ENCODE measurements at regions not wholly inside any gene's neighbourhood (a gene's known extent, or its start where the extent isn't known, plus 50 kb on each side); places are given as distances from the start of the nearest gene placed in this dataset.

- Histone ChIP-seq H3K27ac (ENCODE audit: insufficient read depth, low read length) (no peak overlapping the region), H3K23ac (ENCODE audit: low read depth, low read length) (no peak overlapping the region), H4K8ac (ENCODE audit: low read depth in 2 of 2, low read length in 2 of 2) (no peak overlapping the region), H4K5ac (ENCODE audit: low read depth, low read length) (no peak overlapping the region), H3K4me3 (ENCODE audit: insufficient read depth, low read depth, low read length) (no peak overlapping the region), H3K56ac (ENCODE audit: extremely low read depth, insufficient read depth, low read length) (no peak overlapping the region), H3K9me3 (ENCODE audit: control insufficient read depth, insufficient read depth, low read length) (no peaks in the 10 kb centered on the region), H3K79me1 (ENCODE audit: low read depth in 1 of 2, low read length in 2 of 2) (no peaks in the 10 kb centered on the region), H2AFZ (replicated peaks; ENCODE audit: low read length, poor library complexity) (no peak overlapping the region), H3K4ac (ENCODE audit: low read depth, low read length) (no peak overlapping the region), H3K36me3 (ENCODE audit: control insufficient read depth, insufficient read depth, low read length) (no peaks in the 10 kb centered on the region), H3K14ac (replicated peaks; ENCODE audit: low read depth, low read length) (no peak overlapping the region), H3K18ac (ENCODE audit: low read depth, low read length) (no peak overlapping the region), H3K4me1 (ENCODE audit: control insufficient read depth, insufficient read depth, low read length) (no peaks in the 10 kb centered on the region), H4K91ac (ENCODE audit: insufficient read depth, low read depth, low read length) (no peak overlapping the region), H3K27me3 (ENCODE audit: control insufficient read depth, insufficient read depth, low read length) (no peaks in the 10 kb centered on the region), H4K20me1 (ENCODE audit: insufficient read depth, low read length) (no peaks in the 10 kb centered on the region), H2BK20ac (ENCODE audit: low read depth, low read length) (no peak overlapping the region), H3K4me2 (ENCODE audit: low read depth, low read length) (no peak overlapping the region), H2AK9ac (replicated peaks; ENCODE audit: low read depth, low read length, poor library complexity) (no peak overlapping the region), H2BK15ac (ENCODE audit: low read depth, low read length) (no peak overlapping the region), H2AK5ac (ENCODE audit: low read depth, low read length) (no peak overlapping the region), H2BK120ac (ENCODE audit: low read depth, low read length) (no peak overlapping the region), H3K9me1 (ENCODE audit: insufficient read depth, low read length) (0 out of 2 replicates have a peak, but pooled peaks cover 2% of the 10 kb centered on the region), H3K9ac (ENCODE audit: low read depth, low read length) (no peak overlapping the region), H2BK5ac (ENCODE audit: low read depth, low read length, poor library complexity, severe bottlenecking) (no peak overlapping the region)
- no TSS peak for BruUV-seq (replicated peaks)
- no peak for TF ChIP-seq RFX5 (IDR thresholded peaks at IDR 0.05; ENCODE audit: low read depth, low read length)
- no peak for TF ChIP-seq RAD21 (IDR thresholded peaks at IDR 0.05; ENCODE audit: low read length)
- TF ChIP-seq MAZ (IDR thresholded peaks at IDR 0.05; ENCODE audit: borderline replicate concordance, low read depth, low read length): no peak
- TF ChIP-seq CTCF (conservative IDR thresholded peaks at IDR 0.05; ENCODE audit: low read depth, low read length): no peak
- TF ChIP-seq MAFK (IDR thresholded peaks at IDR 0.05; ENCODE audit: low read depth, low read length): no peak
- no peak for TF ChIP-seq NFE2L2 (IDR thresholded peaks at IDR 0.05; ENCODE audit: low read depth, low read length)
- TF ChIP-seq SMC3 (IDR thresholded peaks at IDR 0.05; ENCODE audit: low read depth, low read length): no peak
- no peak for TF ChIP-seq MXI1 (IDR thresholded peaks at IDR 0.05; ENCODE audit: borderline replicate concordance, low read depth, low read length)
- TF ChIP-seq, protein P1, sequence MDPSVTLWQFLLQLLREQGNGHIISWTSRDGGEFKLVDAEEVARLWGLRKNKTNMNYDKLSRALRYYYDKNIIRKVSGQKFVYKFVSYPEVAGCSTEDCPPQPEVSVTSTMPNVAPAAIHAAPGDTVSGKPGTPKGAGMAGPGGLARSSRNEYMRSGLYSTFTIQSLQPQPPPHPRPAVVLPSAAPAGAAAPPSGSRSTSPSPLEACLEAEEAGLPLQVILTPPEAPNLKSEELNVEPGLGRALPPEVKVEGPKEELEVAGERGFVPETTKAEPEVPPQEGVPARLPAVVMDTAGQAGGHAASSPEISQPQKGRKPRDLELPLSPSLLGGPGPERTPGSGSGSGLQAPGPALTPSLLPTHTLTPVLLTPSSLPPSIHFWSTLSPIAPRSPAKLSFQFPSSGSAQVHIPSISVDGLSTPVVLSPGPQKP (IDR thresholded peaks at IDR 0.05; ENCODE audit: borderline replicate concordance, low read depth, low read length): no peak
- no peak for TF ChIP-seq CEBPB (IDR thresholded peaks at IDR 0.05; ENCODE audit: low read depth, low read length)
- TF ChIP-seq POLR2A (IDR thresholded peaks at IDR 0.05; ENCODE audit: low read depth, low read length): no peak
- TF ChIP-seq RCOR1 (IDR thresholded peaks at IDR 0.05; ENCODE audit: insufficient replicate concordance, low read length): no peak
- in situ Hi-C loops (cut with MboI; ENCODE audit: low sequenced_read_pairs): loop anchor here (25.0 kb wide), 1 partner anchor 868 kb away; no protein-coding TSS in a partner anchor
- DNase-seq: no peak
- intact Hi-C loops (cut with micrococcal nuclease): loop anchor here (5.0 kb wide), 1 partner anchor 698 kb away; no protein-coding TSS in a partner anchor
- ChIA-PET CTCF (interaction anchor here (0.6 to 3.0 kb wide), 13 partner anchors 10 to 695 kb away, joined by 3 to 14 read pairs (median 4); no protein-coding TSS in a partner anchor), POLR2A (ENCODE audit: unreplicated experiment) (no interaction called here)
- ATAC-seq (ENCODE audit: low read depth): no peak
- dilution Hi-C loops (cut with HindIII; ENCODE audit: low sequenced_read_pairs, unreplicated experiment): no loop called here
- no CpG with 5 or more reads among the region's 4 CpGs for WGBS, 2 experiments (ENCODE audit: extremely low coverage in 2 of 2, insufficient read length in 1 of 2)
Observed at GRCh38 chr1:185680453-185680852, 53.7 kb upstream of the HMCN1 start.

Data from IMR-90 (cell line).